Inferior parietal cortex (tissue), 1 donor: ENCODE measurements at regions not wholly inside any gene's neighbourhood (a gene's known extent, or its start where the extent isn't known, plus 50 kb on each side); places are given as distances from the start of the nearest gene placed in this dataset.

Experiments
- DNase-seq: peaks from one replicate; pipeline ENCODE4 v3.0.0-alpha.2; 2016; ENCODE audit errors: extremely low spot score

- DNase-seq, result no peak
These were observed 169.3 kb upstream of the TCERG1L start for GRCh38 chr10:131480861-131481260.

- no peak for DNase-seq
These were observed 174.2 kb upstream of the TCERG1L start for GRCh38 chr10:131485732-131486131.

GRCh38 chr10:131487822-131488221, 176.3 kb upstream of the TCERG1L start:
- no peak for DNase-seq

DNA sequence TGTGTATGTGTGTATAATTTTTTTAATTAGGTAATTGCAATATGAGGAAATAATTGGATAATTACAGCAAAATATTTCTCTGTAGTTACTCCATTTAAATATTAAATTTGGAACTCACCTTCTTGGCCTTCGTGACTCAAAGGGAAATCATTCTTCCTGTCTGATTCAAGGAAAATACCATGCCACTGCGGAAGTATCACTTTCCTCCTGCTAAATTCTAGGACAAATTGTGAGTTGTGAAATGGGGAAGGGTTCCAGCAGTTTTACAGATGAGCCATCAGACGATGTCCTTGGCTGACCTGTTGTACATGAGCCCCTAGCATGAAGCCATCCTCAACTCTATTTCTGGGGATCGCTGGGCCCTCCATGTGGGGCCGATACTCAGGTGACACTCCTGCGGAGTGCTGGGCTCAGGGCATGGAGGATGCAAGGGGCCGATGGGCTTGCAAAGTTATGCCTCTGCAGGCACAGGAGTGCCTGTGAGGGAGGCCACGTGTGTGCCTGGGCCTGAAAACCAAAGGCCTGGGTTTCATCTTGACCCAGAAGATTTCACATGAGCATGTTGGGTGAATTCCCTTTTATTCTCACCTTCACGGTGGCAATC, 179.6 kb upstream of the TCERG1L start:
- no peak for DNase-seq

GRCh38 chr10:131492211-131492857, 180.8 kb upstream of the TCERG1L start:
- DNase-seq, result no peak

DNA sequence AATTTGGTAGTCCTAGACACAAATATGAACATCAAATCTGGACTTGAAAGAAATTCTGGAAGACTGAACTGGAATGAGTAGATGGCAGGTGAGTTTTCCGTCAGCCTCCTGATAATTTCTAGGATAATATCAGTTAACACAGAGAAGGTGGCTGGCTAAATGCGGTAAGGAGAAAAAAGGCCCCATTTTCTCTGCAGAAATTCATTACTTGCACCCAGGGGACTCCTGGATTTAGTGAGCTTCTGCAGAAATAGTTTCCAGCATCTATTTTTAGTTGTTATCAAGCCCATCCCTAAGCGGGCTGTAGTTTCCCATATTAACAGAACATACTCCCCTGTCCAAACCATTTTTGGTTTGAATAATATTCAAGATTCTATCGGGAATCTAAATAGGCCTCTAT, 181.9 kb upstream of the TCERG1L start:
- no peak for DNase-seq

GRCh38 chr10:131494451-131494850, 182.9 kb upstream of the TCERG1L start:
- DNase-seq, result no peak

DNA sequence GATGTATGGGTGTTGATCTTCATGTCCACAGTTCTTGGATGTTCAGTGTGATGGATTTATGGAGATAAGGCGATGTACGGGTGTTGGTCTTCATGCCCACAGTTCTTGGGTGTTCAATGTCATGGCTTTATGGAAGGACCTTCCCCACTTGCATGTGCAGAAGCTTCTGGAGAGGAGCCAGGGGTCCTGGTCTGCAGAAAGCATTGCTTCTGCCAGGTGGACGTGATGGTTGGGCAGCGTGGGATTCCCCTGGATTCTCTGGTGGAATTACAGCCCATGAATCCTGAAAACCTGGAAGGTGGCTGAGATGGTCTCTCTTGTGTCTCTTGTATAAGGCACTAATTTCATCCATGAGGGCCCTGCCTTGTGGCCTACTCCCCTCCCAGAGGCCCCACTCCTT, 183.7 kb upstream of the TCERG1L start:
- DNase-seq, result no peak

DNA sequence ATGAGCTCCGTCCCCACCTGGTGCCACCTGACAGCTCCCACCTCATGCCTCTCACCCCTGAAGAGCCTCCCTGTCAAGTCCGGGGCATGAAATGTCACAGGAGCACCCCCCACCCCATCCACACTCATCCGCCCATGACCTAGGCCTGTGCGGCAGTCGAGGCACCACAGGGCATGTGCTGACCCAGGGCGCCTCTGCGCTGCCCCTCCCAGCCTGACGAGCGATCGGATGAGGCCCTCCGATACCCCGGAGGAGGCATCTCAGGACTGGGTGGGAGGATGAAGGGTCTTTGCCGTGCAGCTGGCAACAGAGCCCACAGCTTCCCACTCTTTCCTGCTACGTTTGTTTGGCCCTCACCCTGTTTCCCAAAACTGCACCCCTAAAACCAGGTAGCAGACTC, 184.4 kb upstream of the TCERG1L start:
- no peak for DNase-seq

DNA sequence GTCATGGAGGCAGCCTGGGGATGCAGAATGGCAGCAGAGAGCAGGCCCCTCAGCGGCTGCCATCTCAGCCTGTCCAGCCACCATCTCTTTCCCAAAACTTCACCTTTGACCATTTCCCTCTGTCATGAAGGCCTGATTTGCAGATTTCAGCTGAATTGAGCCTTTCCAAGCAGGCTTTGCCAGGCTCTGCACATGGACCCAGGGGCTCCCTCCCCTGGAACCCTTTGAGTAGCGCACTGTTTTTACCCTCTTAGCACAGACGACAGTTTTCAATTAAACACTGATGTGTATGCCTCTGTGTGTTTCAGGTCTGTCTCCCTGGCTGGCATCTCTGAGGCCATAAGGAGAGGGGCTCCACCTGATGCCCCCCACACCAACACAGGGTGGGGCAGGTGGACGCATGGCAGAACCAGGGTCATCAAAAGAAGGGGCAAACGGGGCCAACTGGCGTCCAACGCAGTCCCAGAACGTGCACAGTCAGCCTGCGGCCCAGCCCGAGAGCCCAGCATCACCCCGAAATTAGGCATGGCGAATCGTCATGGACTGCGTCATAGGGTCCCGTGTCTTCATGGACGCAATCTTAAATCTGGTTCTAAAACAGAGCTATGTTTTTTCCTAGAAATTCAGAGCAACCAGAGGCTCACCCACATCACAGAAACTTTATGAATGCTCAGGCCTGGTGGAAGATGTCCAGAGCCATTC, 185.0 kb upstream of the TCERG1L start:
- DNase-seq, result no peak

DNA sequence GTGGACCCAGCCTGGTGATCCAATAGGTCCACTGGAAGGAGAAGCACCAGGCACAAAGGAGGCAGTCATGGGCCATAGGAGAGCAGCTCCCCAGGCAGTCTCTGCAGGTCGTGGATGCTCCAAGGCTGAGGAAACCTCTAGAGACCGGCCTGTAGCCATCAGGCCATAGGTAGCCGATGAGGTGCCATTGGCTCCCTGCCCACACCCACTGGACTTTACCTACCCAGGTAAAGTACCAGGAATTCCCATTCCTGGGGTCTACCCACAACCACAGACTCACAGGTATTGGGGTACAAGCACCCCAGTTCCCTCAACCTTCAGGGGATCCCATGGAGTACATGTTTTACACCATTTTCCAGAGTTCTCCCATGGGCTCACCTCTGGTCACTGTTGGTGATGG, 188.0 kb upstream of the TCERG1L start:
- DNase-seq, result no peak

DNA sequence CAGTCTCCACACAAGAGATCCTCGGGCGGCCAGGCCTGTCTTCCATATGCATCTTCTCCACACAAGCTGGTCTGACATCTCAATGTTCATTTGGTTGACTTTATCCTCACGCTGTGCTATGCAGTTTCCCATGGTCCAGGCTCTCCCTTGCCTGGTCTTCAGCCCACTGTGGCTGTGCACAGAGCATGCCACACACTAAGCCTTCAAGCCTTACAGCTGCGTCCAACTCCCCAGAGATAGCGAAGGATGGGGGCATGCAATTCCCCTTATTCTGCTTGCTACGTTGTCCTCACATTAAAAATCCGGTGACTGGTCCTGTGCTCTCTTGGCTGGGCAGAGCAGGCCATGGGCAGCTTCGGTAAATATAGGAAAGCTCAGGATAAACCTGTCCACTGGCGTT, 188.7 kb upstream of the TCERG1L start:
- no peak for DNase-seq

DNA sequence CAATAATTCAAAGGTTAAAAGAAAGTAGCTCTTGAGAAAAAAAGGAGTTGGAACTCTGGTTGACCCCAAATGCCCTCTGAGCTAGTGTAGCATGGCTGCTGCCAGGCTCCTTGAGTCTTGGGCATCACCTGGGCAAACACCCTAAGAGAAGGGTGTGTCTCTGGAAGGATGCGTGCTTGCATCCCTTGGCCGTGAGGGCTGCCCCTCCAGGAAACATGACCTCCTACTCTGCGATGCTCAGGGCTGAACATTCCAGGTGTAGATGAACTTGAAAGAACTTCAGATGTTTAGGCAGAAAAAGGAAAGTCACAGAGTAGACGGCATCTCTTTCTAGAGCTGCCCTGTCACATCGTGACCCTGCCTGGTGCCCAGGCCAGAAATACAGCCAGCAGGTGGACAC, 189.4 kb upstream of the TCERG1L start:
- DNase-seq, result no peak

- DNase-seq, result no peak
These were observed 192.5 kb upstream of the TCERG1L start for GRCh38 chr10:131503992-131504391.

GRCh38 chr10:131511391-131511790, 199.9 kb upstream of the TCERG1L start:
- DNase-seq, result no peak

DNA sequence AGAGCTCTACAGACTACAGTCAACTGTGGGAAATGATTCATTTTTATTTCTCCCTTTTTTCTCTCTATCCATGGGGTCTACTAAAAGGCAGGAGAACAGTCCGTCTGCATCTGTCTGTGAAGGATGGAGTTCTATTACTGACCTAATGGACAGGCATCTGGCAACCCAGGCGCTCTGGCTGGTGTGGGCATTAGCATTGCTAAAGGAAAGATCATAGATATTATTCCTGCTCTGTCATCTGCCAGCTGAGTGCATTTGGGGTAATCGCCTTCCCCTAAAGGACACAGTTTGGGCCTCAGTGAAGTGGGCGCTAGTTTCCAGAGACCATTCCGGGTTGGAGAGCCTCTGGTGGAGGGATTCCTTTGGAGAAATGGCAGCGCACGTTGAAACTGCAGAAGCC, 201.3 kb upstream of the TCERG1L start:
- no peak for DNase-seq

DNA sequence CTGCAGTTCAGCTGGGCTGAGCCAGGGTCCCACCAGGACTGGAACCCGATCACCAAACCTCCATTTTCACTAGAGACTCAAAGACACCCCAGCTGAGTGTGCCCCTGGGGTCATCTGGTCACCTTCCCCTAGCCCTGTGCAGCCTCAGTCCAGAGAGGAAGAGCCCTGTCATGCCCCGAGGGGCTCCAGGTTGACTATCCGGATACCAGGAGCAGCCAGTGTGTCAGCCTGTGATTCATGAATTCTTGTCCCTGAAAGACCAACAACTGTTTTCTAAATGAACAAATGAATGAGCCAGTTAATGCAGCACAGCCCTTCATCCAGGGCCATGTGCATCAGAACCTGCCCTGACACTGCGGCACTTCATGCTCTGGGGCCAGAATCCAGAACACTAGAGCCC, 201.9 kb upstream of the TCERG1L start:
- DNase-seq, result no peak

DNA sequence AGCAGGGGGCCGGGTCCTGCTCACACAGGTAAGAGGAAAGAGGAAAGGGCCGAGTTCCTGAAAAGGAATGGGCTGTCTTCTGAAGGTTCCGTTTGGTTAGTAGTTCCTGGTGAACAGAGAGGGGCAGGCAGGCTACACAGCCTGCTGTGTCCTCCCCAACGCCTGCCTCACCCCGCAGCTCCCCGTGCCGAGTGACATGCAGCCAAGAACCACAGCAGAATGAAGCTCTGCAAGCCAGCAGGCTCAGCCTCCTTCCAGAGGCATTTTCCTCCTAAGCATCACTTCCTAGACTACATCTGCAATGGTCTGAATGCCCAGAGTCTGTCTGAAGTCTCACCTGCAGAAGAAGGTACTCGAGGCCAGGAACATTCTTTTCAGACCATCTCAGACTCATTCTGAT, 202.4 kb upstream of the TCERG1L start:
- no peak for DNase-seq

DNA sequence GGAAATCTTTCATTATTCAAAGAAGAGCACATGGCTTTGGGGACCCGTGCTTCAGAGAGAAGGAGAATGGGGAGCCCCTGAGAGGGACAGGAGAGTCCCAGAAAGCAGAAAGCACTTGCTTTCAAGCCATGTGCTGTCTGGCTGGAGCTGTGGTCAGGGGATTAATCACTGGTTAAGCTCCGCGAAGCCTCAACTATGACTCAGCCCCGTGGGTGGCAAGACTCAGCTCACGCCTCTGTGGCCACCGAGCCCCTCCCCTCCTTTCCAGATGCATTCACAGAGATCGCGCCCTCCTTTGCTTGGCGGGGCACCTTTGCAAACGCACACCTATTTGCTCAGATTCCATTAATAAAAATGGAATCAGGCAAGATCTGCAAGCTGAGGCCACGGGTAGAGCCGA, 202.9 kb upstream of the TCERG1L start:
- no peak for DNase-seq

- no peak for DNase-seq
These were observed 204.8 kb upstream of the TCERG1L start for GRCh38 chr10:131516285-131516684.

DNA sequence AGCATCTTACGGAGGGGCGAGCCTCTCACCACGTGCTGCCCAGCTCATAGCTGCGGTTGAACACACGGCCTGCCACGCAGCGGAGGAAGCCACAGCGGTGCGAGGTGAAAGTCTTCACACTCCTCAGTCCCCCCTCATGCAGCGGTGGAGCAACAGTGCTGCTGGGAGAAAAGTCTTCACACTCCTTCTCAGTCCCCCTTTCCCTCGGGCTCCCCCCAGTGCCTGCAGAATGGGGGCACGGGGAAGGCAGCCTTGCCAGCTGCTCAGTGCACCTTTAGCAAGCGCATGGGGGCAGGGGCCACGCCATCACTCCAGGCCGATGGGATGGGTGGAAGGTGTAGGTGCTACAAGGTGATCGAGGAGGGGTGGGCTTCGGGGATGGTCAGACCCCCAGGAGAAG, 206.3 kb upstream of the TCERG1L start:
- no peak for DNase-seq

- no peak for DNase-seq
These were observed 208.4 kb upstream of the TCERG1L start for GRCh38 chr10:131519723-131520605.
